ENCODE measurements at regions not wholly inside any gene's neighbourhood (a gene's known extent, or its start where the extent isn't known, plus 50 kb on each side); places are given as distances from the start of the nearest gene placed in this dataset.

DNA sequence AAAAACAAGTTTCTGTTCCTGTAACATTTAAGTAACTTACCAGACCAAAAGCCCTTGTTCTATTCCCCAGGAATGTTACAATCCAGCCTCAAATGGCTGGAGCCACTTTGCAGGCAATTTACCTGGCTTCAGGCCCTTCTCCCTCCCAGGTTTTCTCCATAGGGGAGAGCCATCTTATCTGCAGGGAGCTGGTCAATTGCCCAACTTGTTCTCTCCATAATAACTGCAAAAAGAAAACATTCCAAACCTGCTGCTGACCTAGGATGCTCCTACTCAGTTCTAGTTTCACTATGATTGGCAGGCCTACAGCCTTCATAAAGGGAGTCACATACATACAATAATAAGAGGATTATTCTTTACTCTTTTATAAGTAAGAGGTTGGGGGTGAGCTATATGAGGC, 670.7 kb downstream of the PCDH7 start:
- Histone ChIP-seq H3K27ac (ENCODE audit: low read depth in 1 of 3, low read length in 2 of 3) (no peak overlapping the region), H3K4me3 (ENCODE audit: low read depth in 1 of 3, low read length in 3 of 3) (no peak overlapping the region), H3K4me1 (ENCODE audit: control insufficient read depth in 3 of 3, insufficient read depth in 2 of 3, low read depth in 1 of 3, low read length in 2 of 3) (no peaks in the 10 kb centered on the region), H3K9me3 (ENCODE audit: control insufficient read depth in 2 of 2, insufficient read depth in 1 of 2, low read depth in 1 of 2, low read length in 1 of 2) (no peaks in the 10 kb centered on the region), H3K36me3 (ENCODE audit: control insufficient read depth in 3 of 3, insufficient read depth in 2 of 3, low read depth in 1 of 3, low read length in 3 of 3) (no peaks in the 10 kb centered on the region), H3K27me3 (ENCODE audit: control insufficient read depth in 3 of 3, insufficient read depth in 3 of 3, low read length in 3 of 3) (no peaks in the 10 kb centered on the region)
- FAIRE-seq: no peak
- no peak for DNase-seq

DNA sequence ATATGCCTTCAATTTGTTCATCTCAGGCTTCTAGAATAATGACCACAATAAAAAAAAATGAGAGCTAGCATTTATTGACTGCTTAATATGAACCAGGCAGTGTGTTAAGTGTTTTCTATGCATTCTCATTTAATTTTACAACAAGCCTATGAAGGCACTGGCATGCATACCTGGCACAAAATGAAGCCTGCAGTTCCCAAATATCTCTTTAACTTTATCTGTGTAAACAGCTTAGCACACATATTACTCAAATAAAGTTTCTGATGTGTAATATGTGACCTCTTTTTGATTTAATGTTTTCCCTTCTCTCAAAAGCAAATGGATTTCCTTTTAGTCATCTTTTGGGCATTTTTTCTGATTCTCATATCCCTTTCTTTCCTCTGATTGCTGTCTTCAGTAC, 671.8 kb downstream of the PCDH7 start:
- FAIRE-seq (no peak), DNase-seq (no peak)
- no peaks in the 10 kb centered on the region for H3K36me3 ChIP-seq (ENCODE audit: control insufficient read depth in 3 of 3, insufficient read depth in 2 of 3, low read depth in 1 of 3, low read length in 3 of 3)
- no peaks in the 10 kb centered on the region for H3K4me1 ChIP-seq (ENCODE audit: control insufficient read depth in 3 of 3, insufficient read depth in 2 of 3, low read depth in 1 of 3, low read length in 2 of 3)
- H3K27ac ChIP-seq (ENCODE audit: low read depth in 1 of 3, low read length in 2 of 3): no peak overlapping the region
- no peak overlapping the region for H3K4me3 ChIP-seq (ENCODE audit: low read depth in 1 of 3, low read length in 3 of 3)
- H3K27me3 ChIP-seq (ENCODE audit: control insufficient read depth in 3 of 3, insufficient read depth in 3 of 3, low read length in 3 of 3): no peaks in the 10 kb centered on the region
- H3K9me3 ChIP-seq (ENCODE audit: control insufficient read depth in 2 of 2, insufficient read depth in 1 of 2, low read depth in 1 of 2, low read length in 1 of 2): no peaks in the 10 kb centered on the region

DNA sequence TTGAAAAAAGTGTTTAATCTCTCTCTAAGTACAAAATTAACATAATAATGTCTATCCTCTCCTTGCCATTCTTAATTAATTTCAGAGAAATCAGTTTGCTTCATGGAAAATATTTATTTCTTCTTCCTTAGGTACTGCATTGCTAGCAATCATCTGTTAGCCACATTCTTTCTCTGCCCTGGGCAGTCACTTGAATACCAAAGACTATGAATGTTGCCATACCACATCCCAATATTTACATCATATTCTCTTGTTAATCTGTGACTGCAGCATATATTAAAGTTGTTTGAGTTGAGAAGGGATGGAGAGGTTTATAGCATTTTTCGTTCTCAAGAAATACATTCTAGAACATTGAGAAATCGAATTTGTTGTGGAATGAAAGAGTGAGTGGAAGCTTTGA, 672.8 kb downstream of the PCDH7 start:
- FAIRE-seq (no peak), DNase-seq (no peak)
- Histone ChIP-seq H3K4me1 (ENCODE audit: control insufficient read depth in 3 of 3, insufficient read depth in 2 of 3, low read depth in 1 of 3, low read length in 2 of 3) (no peaks in the 10 kb centered on the region), H3K27ac (ENCODE audit: low read depth in 1 of 3, low read length in 2 of 3) (no peak overlapping the region), H3K9me3 (ENCODE audit: control insufficient read depth in 2 of 2, insufficient read depth in 1 of 2, low read depth in 1 of 2, low read length in 1 of 2) (no peaks in the 10 kb centered on the region), H3K4me3 (ENCODE audit: low read depth in 1 of 3, low read length in 3 of 3) (no peak overlapping the region), H3K27me3 (ENCODE audit: control insufficient read depth in 3 of 3, insufficient read depth in 3 of 3, low read length in 3 of 3) (no peaks in the 10 kb centered on the region), H3K36me3 (ENCODE audit: control insufficient read depth in 3 of 3, insufficient read depth in 2 of 3, low read depth in 1 of 3, low read length in 3 of 3) (no peaks in the 10 kb centered on the region)
- WGBS, 3 donors: 62 to 72% (median 63%) methylated on average over 2 of the region's 2 CpGs

DNA sequence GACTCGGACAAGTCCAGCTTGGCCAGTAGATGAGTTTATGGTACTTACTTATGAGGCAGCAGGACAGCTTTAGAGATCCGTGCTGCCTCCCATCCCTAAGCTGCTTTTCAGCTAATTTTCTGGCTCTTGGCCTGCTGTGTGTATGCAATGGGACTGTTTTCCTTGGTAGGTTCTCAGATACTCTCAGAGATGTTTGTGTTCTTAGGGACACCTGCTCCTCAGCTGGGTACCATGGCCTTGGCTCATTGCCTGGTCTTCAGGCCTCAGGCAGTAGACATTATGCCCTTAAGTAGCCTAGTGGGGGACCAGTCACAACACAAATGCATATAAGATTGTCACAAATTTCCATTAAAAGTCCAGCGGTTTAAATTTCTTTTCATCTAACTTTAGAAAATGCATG, 688.0 kb downstream of the PCDH7 start:
- Histone ChIP-seq H3K4me3 (ENCODE audit: low read depth in 1 of 3, low read length in 3 of 3) (no peak overlapping the region), H3K36me3 (ENCODE audit: control insufficient read depth in 3 of 3, insufficient read depth in 2 of 3, low read depth in 1 of 3, low read length in 3 of 3) (no peaks in the 10 kb centered on the region), H3K4me1 (ENCODE audit: control insufficient read depth in 3 of 3, insufficient read depth in 2 of 3, low read depth in 1 of 3, low read length in 2 of 3) (no peaks in the 10 kb centered on the region), H3K9me3 (ENCODE audit: control insufficient read depth in 2 of 2, insufficient read depth in 1 of 2, low read depth in 1 of 2, low read length in 1 of 2) (no peaks in the 10 kb centered on the region), H3K27me3 (ENCODE audit: control insufficient read depth in 3 of 3, insufficient read depth in 3 of 3, low read length in 3 of 3) (no peaks in the 10 kb centered on the region), H3K27ac (ENCODE audit: low read depth in 1 of 3, low read length in 2 of 3) (no peak overlapping the region)
- no peak for FAIRE-seq
- 60 to 73% (median 71%) methylated on average over 3 of the region's 3 CpGs for WGBS, 3 donors
- DNase-seq: no peak

DNA sequence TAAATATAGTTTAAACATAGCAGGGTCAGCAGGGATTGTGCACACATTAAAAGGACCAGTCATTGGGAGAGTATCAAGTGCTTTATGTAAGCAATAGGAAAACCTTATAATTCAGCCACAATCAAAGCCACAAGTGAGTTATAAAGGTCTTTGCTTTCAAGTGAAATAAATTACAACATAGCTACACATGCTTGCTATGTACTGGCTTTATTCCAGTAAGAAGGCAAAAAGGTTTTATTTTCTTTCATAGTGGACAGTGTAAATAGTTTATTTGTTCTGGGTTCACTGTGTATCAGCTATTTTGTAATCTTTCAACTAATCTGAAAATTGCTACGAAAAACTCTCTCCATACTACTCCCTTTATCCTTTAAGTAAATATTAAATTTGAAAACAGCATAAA, 691.4 kb downstream of the PCDH7 start:
- DNase-seq: no peak
- 6 to 47% (median 38%) methylated on average over 1 of the region's 1 CpG for WGBS, 3 donors
- Histone ChIP-seq H3K4me3 (ENCODE audit: low read depth in 1 of 3, low read length in 3 of 3) (no peak overlapping the region), H3K36me3 (ENCODE audit: control insufficient read depth in 3 of 3, insufficient read depth in 2 of 3, low read depth in 1 of 3, low read length in 3 of 3) (no peaks in the 10 kb centered on the region), H3K9me3 (ENCODE audit: control insufficient read depth in 2 of 2, insufficient read depth in 1 of 2, low read depth in 1 of 2, low read length in 1 of 2) (no peaks in the 10 kb centered on the region), H3K4me1 (ENCODE audit: control insufficient read depth in 3 of 3, insufficient read depth in 2 of 3, low read depth in 1 of 3, low read length in 2 of 3) (no peaks in the 10 kb centered on the region), H3K27me3 (ENCODE audit: control insufficient read depth in 3 of 3, insufficient read depth in 3 of 3, low read length in 3 of 3) (no peaks in the 10 kb centered on the region), H3K27ac (ENCODE audit: low read depth in 1 of 3, low read length in 2 of 3) (no peak overlapping the region)
- FAIRE-seq: no peak

DNA sequence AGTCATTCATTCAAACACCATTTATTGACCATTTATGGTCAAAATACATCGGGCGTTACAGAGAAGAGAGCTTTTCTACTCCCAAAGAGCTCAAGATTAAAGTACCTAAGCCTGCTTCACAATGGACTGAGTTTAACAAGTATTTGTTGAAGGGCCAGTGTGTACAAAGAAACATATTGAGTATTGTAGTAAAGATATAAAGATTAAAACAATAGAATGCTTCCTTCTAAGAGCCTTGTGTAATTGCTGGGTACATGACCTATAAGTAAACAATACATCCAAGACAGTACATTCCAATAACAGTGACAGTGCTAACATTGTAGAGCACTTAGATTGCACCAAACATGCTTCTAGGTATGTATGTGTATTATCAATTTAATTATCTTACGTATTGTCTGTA, 695.5 kb downstream of the PCDH7 start:
- FAIRE-seq: no peak
- no peak for DNase-seq

DNA sequence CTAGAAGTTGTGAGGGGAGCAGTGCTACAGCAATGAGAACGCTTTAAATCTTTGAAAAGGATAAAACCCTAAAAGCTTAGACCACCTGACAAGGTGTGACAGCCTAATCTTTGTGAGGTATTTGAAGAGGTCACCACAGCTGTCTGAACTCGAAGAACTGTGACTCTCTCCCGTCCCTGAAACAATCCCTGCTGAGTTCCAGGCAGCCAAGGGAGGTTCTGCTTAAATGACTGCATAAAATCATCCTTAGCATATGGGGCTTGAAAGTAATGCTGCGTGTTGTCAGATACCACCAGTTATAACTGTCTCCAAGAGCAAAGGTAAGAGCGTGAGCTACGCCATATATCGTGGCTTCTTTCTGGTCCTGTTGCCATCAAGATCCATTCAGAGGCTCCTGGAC, 696.3 kb downstream of the PCDH7 start:
- Histone ChIP-seq H3K4me3 (ENCODE audit: low read depth in 1 of 3, low read length in 3 of 3) (no peak overlapping the region), H3K36me3 (ENCODE audit: control insufficient read depth in 3 of 3, insufficient read depth in 2 of 3, low read depth in 1 of 3, low read length in 3 of 3) (no peaks in the 10 kb centered on the region), H3K4me1 (ENCODE audit: control insufficient read depth in 3 of 3, insufficient read depth in 2 of 3, low read depth in 1 of 3, low read length in 2 of 3) (no peaks in the 10 kb centered on the region), H3K27ac (ENCODE audit: low read depth in 1 of 3, low read length in 2 of 3) (no peak overlapping the region), H3K27me3 (ENCODE audit: control insufficient read depth in 3 of 3, insufficient read depth in 3 of 3, low read length in 3 of 3) (no peaks in the 10 kb centered on the region), H3K9me3 (ENCODE audit: control insufficient read depth in 2 of 2, insufficient read depth in 1 of 2, low read depth in 1 of 2, low read length in 1 of 2) (no peaks in the 10 kb centered on the region)
- FAIRE-seq: no peak
- 73 to 80% (median 74%) methylated on average over 7 of the region's 7 CpGs for WGBS, 3 donors
- DNase-seq: no peak

More for the DNA sequence above, 695.5 kb downstream of the PCDH7 start:
- Histone ChIP-seq H3K4me3 (ENCODE audit: low read depth in 1 of 3, low read length in 3 of 3) (no peak overlapping the region), H3K27ac (ENCODE audit: low read depth in 1 of 3, low read length in 2 of 3) (no peak overlapping the region), H3K27me3 (ENCODE audit: control insufficient read depth in 3 of 3, insufficient read depth in 3 of 3, low read length in 3 of 3) (no peaks in the 10 kb centered on the region), H3K36me3 (ENCODE audit: control insufficient read depth in 3 of 3, insufficient read depth in 2 of 3, low read depth in 1 of 3, low read length in 3 of 3) (no peaks in the 10 kb centered on the region), H3K4me1 (ENCODE audit: control insufficient read depth in 3 of 3, insufficient read depth in 2 of 3, low read depth in 1 of 3, low read length in 2 of 3) (no peaks in the 10 kb centered on the region), H3K9me3 (ENCODE audit: control insufficient read depth in 2 of 2, insufficient read depth in 1 of 2, low read depth in 1 of 2, low read length in 1 of 2) (no peaks in the 10 kb centered on the region)
- 90 to 93% (median 91%) methylated on average over 3 of the region's 3 CpGs for WGBS, 3 donors

DNA sequence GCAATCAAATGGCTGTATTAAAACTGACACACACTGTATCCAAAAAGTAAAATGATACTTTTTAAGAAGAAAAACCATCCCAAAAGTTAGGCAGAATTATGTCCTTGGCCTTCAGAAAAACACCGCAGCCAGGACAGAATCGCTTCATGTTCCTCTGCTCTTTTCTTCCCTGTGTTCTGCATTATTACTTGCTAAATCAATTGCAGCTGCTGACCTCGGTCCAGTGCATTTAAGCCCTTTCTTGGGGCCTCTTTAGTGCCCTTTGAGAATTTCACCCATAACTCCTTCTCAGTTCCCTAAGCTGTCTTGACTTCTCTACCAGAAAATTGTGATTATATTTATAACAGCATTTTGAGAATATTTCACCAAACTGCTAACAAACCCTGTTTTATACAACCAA, 696.9 kb downstream of the PCDH7 start:
- no peaks in the 10 kb centered on the region for H3K4me1 ChIP-seq (ENCODE audit: control insufficient read depth in 3 of 3, insufficient read depth in 2 of 3, low read depth in 1 of 3, low read length in 2 of 3)
- no peaks in the 10 kb centered on the region for H3K27me3 ChIP-seq (ENCODE audit: control insufficient read depth in 3 of 3, insufficient read depth in 3 of 3, low read length in 3 of 3)
- H3K36me3 ChIP-seq (ENCODE audit: control insufficient read depth in 3 of 3, insufficient read depth in 2 of 3, low read depth in 1 of 3, low read length in 3 of 3): no peaks in the 10 kb centered on the region
- WGBS, 3 donors: 62 to 67% (median 66%) methylated on average over 3 of the region's 3 CpGs
- no peaks in the 10 kb centered on the region for H3K9me3 ChIP-seq (ENCODE audit: control insufficient read depth in 2 of 2, insufficient read depth in 1 of 2, low read depth in 1 of 2, low read length in 1 of 2)
- FAIRE-seq (no peak), DNase-seq (no peak)
- H3K4me3 ChIP-seq (ENCODE audit: low read depth in 1 of 3, low read length in 3 of 3): no peak overlapping the region
- H3K27ac ChIP-seq (ENCODE audit: low read depth in 1 of 3, low read length in 2 of 3): no peak overlapping the region

DNA sequence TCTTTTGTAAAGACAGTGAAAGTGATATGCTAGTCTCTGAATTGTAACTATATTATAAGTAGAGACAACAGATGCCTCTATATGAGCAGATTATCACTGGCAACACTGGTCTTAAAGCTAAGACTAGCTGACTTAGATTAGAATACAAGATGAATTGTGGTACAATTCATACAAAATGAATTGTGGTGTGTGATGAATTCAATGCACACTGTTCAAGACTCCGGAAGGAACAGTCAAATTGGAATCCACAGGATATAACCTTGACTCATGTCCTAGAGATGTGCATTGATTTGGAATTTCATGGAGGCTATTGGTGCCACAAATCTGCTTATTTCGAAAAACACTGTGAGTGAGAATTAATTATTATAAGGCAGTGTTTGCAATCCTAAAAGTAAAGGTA, 701.8 kb downstream of the PCDH7 start:
- WGBS, 3 donors: 78 to 90% (median 80%) methylated on average over 2 of the region's 2 CpGs
- FAIRE-seq: no peak
- Histone ChIP-seq H3K4me3 (ENCODE audit: low read depth in 1 of 3, low read length in 3 of 3) (no peak overlapping the region), H3K27ac (ENCODE audit: low read depth in 1 of 3, low read length in 2 of 3) (no peak overlapping the region), H3K36me3 (ENCODE audit: control insufficient read depth in 3 of 3, insufficient read depth in 2 of 3, low read depth in 1 of 3, low read length in 3 of 3) (no peaks in the 10 kb centered on the region), H3K4me1 (ENCODE audit: control insufficient read depth in 3 of 3, insufficient read depth in 2 of 3, low read depth in 1 of 3, low read length in 2 of 3) (no peaks in the 10 kb centered on the region), H3K27me3 (ENCODE audit: control insufficient read depth in 3 of 3, insufficient read depth in 3 of 3, low read length in 3 of 3) (no peaks in the 10 kb centered on the region), H3K9me3 (ENCODE audit: control insufficient read depth in 2 of 2, insufficient read depth in 1 of 2, low read depth in 1 of 2, low read length in 1 of 2) (no peaks in the 10 kb centered on the region)
- no peak for DNase-seq

Measured in small intestine (tissue), 7 donors.